HG02610 (cell line): ENCODE measurements at regions not wholly inside any gene's neighbourhood (a gene's known extent, or its start where the extent isn't known, plus 50 kb on each side); places are given as distances from the start of the nearest gene placed in this dataset.
"Not testable (repeated sequence)": the region's sequence is repeated elsewhere in the genome, so short reads cannot be mapped to it uniquely, and the experiment has no call there.

Source experiments
- ATAC-seq: cut with Tn5 transposase; IDR thresholded peaks from one replicate; pipeline ENCODE4 v1.9.1; 2021; ENCODE audit warnings: mild to moderate bottlenecking, moderate library complexity; ENCODE audit not compliant: unreplicated experiment

- ATAC-seq: no peak
Measured at GRCh38 chr7:9030976-9031375, 597.6 kb downstream of the NXPH1 start.

GRCh38 chr7:9031386-9031785 is 598.0 kb downstream of the NXPH1 start:
- ATAC-seq: no peak

- ATAC-seq: no peak
Measured at GRCh38 chr7:9036080-9036479, 602.7 kb downstream of the NXPH1 start.

GRCh38 chr7:9071160-9071762 is 637.9 kb downstream of the NXPH1 start:
- ATAC-seq: no peak

- ATAC-seq: not testable (repeated sequence)
Measured at GRCh38 chr7:9075774-9076173, 642.4 kb downstream of the NXPH1 start.

GRCh38 chr7:9082203-9082602 is 648.8 kb downstream of the NXPH1 start:
- no peak for ATAC-seq

GRCh38 chr7:9083837-9084236 is 650.4 kb downstream of the NXPH1 start:
- no peak for ATAC-seq

GRCh38 chr7:9091282-9091681 is 657.9 kb downstream of the NXPH1 start:
- no peak for ATAC-seq

- ATAC-seq: no peak
Measured at GRCh38 chr7:9097565-9098060, 664.2 kb downstream of the NXPH1 start.

GRCh38 chr7:9100289-9100688 is 666.9 kb downstream of the NXPH1 start:
- no peak for ATAC-seq

GRCh38 chr7:9102846-9103245 is 669.4 kb downstream of the NXPH1 start:
- no peak for ATAC-seq

GRCh38 chr7:9106747-9107146 is 673.3 kb downstream of the NXPH1 start:
- no peak for ATAC-seq

GRCh38 chr7:9120331-9120730 is 686.9 kb downstream of the NXPH1 start:
- no peak for ATAC-seq

GRCh38 chr7:9124320-9124719 is 690.9 kb downstream of the NXPH1 start:
- ATAC-seq: no peak

- ATAC-seq: no peak
Measured at GRCh38 chr7:9125246-9125645, 691.8 kb downstream of the NXPH1 start.

- no peak for ATAC-seq
Measured at GRCh38 chr7:9127901-9128300, 694.5 kb downstream of the NXPH1 start.

GRCh38 chr7:9148687-9149086 is 715.3 kb downstream of the NXPH1 start:
- ATAC-seq: no peak

GRCh38 chr7:9149499-9150082 is 716.2 kb downstream of the NXPH1 start:
- ATAC-seq: no peak

- not testable (repeated sequence) for ATAC-seq
Measured at GRCh38 chr7:9163691-9164090, 730.3 kb downstream of the NXPH1 start.

GRCh38 chr7:9175871-9176270 is 742.5 kb downstream of the NXPH1 start:
- no peak for ATAC-seq

- no peak for ATAC-seq
Measured at GRCh38 chr7:9181356-9181755, 747.9 kb downstream of the NXPH1 start.

GRCh38 chr7:9186730-9187129 is 753.3 kb downstream of the NXPH1 start:
- ATAC-seq: no peak

- ATAC-seq: no peak
Measured at GRCh38 chr7:9189703-9190102, 756.3 kb downstream of the NXPH1 start.
